Kidney glomerular epithelial cell (primary cell): ENCODE measurements at regions not wholly inside any gene's neighbourhood (a gene's known extent, or its start where the extent isn't known, plus 50 kb on each side); places are given as distances from the start of the nearest gene placed in this dataset.
"Not testable (repeated sequence)": the region's sequence is repeated elsewhere in the genome, so short reads cannot be mapped to it uniquely, and the experiment has no call there.

ENCODE experiments used
- DNase-seq: peaks from one replicate; lab custom pipeline; 2025; lab: John Stamatoyannopoulos, UW

GRCh38 chr13:72657379-72657778 is 70.0 kb downstream of the MZT1 start:
- no peak for DNase-seq

- no peak for DNase-seq
These were observed 71.1 kb downstream of the MZT1 start for GRCh38 chr13:72656357-72656756.

DNA sequence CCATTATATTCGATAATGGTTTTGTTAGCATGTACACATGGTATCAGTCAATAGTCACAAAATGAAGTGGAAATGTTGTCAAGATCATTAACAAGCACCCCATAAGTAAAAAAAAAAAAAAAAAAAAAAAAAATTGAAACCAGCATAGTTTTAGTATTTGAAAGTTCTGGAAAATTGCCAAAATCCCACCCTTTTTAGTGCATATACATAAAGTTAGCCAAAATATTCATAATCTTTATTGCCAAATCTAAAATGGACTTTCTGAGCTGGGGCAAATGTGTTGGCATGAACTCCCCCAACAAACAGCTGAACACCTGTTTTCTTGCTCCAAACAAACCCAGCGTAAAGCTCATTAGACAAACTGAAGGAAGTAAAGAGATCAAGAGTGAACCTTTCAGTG is 73.9 kb downstream of the MZT1 start:
- DNase-seq = no peak

- DNase-seq = no peak
These were observed 74.7 kb downstream of the MZT1 start for GRCh38 chr13:72652681-72653080.

GRCh38 chr13:72651144-72651543 is 76.3 kb downstream of the MZT1 start:
- DNase-seq = no peak

DNA sequence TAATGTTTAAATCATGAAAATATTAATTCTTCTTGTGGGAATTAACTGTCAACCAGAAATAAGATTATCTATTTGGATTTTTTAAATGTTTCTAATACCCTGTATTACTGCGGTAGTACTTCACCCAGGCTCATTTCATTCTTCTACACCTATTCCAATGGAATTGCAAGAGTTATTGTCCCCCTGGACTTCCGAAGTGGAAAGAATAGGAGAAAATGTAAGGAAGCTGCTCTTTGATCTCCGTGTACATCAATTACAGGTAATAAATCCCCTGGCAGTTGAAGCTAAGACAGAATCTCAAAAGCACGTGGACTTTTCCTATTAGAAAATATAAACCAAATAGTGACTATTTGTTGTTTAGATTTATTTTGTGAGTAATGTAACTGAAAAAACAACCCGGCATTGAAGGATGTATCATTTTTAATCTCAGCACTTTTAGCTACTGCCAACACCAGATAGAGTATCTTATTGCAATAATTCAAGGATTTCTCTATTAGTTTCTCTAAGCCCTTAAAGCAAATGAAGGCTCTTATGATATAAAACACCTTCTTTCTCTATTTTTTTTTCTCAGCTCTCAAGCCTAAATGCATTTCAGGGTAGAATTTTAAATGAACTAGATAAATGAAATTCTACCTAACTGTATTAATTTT is 77.3 kb downstream of the MZT1 start:
- DNase-seq = no peak

DNA sequence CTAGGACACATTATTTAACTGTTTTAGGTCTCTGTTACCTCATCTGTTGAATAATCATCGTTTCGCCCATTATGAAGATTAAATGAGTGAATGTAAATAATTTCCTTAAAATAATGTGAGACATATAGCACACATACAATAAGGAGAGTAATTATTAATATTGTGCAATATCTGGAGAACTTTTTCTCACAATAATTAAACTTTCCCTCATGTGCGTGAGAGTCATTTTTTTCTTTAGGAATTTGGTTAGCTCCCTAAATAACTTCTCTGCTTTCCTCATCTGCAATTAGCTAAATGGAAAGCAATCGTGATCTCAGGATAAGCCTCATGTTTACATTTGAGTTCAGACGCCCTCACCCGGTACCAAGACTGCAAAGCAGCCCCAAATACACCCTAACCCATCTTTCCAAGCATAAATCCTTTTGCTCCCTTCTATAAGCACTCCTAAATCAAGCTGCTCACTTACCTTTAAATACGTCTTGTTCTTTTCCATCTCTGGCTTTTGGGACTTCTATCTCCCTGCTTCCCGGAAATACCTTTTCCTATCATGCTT is 78.8 kb downstream of the MZT1 start:
- no peak for DNase-seq

DNA sequence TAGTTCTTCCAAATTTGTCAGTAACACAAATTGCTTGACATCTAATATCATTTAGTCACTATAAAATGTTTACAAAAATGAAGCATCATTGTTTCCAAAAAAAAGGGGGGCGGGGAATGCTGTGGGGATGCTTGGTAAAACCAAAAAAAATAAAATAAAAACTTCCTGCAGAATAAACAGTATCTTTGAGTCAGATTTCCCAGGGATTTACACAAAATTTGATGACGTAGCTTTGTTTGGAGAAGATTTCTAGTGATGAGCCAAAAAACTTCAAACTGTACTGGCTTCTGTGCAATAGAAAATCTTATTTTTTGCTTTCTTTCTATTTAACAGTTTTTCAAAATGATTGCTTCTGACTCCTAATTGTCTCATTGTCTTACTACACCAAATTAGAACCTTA is 80.0 kb downstream of the MZT1 start:
- no peak for DNase-seq

GRCh38 chr13:72645521-72645920 is 81.9 kb downstream of the MZT1 start:
- no peak for DNase-seq

GRCh38 chr13:72643311-72643989 is 84.0 kb downstream of the MZT1 start:
- DNase-seq = peak; percentile 52

DNA sequence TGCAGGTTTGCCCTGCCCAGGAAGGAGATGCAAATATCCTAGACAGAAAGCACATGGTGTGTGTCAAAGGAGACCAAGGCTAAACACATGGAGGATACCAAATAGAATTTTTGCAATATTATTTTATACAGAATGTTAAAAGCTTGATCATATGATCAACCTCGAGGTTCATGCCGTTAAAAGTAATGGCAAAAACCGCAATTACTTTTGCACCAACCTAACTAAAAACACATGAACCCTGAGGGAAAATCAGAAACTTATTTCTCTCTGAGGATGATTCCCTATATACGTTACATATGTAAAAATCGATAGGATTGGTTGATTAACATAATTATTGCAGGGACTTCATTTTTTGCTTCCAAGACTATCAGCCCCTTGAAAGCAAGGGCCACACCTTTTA is 88.1 kb downstream of the MZT1 start:
- no peak for DNase-seq

DNA sequence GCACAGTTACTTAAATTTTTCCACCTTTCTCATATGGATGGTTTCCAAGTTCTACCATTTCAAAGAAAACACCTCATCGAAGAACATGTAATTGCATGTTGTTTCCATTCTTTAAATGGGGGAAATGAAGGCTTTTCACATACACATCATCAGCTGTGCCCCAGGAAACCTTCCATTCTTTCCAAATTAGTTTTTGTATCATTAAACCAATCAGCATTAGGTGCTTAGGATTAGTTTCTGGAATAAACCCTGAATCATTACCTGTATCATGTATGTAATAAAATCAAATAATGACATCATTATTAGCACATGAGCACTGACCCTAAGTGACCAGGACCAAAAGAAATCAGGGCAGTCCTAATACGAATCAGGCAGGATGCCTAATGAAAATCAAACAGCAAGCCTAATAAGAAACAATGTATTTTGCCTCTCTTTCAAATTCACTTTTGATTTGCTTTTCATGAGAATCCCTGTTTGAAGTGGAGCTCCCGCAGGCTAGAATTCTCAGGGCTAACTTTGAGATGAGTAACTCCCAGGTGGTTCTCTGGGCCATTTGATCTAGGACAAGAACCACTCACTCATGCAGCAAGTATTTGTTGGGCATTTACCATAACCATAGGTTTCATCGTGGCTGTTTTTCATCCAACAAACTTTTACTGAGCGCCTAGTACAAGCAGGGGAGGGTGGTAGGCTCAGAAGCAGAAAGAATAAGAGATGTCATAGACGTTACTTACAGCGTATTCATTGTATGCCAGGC is 89.2 kb downstream of the MZT1 start:
- no peak for DNase-seq

DNA sequence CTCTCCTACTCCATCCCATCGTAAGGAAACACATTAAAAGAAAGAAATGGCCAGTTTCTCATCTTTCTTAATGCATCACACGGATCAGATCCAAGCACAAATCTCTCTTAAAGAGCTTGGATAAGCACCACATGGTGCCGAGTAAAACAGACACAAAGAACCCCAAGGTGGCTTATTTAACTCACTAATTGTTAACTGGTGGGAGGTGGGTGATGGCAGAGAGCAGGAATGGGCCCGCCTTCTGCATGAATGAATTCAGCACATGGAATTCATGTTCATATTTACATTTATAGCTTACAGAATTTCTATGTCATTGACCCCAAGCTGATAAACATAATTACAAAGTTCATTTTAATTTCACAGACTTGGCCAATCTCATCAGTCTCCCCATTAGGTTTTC is 89.9 kb downstream of the MZT1 start:
- no peak for DNase-seq

DNA sequence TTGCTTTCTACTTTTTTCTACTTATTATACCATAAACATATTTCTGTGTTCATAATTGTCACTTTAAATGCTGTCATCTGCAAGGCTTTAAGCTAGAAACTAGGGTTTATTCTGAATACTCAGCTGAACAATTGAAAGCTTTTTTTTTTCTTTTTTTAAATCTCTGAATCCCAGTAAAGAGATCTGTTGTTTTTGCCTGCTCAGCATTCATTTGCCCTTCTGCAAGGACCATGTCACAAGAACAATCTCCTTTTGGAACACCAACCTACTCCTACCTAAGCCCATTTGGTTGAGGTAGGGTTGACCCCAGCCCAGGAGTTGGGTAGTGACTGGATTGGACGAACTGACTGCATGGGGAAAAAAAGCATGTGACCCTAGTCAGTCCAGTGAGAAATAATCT is 92.6 kb downstream of the MZT1 start:
- no peak for DNase-seq

DNA sequence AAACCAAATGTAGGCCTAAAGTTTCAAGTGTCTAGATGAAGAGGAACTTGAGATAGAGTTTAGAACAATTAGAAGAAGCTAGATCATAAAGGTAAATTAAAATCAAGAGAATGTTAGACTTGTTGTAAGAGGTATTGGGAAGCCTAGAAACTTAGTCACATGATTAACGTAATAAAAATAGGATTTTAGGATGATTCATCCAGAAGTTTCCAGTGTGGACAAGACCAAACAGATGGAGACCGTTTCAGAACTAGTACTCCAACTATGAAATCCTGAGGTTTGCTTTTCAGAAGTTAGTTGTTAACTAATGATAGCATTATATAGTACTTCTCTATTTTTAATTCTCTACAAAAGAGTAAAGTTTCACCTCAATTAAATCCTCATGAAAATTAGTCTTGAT is 104.9 kb downstream of the MZT1 start:
- DNase-seq = no peak

- no peak for DNase-seq
These were observed 106.6 kb downstream of the MZT1 start for GRCh38 chr13:72620874-72621273.

GRCh38 chr13:72617951-72618350 is 109.5 kb downstream of the MZT1 start:
- no peak for DNase-seq

GRCh38 chr13:72617186-72617585 is 110.2 kb downstream of the MZT1 start:
- no peak for DNase-seq

- not testable (repeated sequence) for DNase-seq
These were observed 117.1 kb downstream of the MZT1 start for GRCh38 chr13:72610251-72610891.

DNA sequence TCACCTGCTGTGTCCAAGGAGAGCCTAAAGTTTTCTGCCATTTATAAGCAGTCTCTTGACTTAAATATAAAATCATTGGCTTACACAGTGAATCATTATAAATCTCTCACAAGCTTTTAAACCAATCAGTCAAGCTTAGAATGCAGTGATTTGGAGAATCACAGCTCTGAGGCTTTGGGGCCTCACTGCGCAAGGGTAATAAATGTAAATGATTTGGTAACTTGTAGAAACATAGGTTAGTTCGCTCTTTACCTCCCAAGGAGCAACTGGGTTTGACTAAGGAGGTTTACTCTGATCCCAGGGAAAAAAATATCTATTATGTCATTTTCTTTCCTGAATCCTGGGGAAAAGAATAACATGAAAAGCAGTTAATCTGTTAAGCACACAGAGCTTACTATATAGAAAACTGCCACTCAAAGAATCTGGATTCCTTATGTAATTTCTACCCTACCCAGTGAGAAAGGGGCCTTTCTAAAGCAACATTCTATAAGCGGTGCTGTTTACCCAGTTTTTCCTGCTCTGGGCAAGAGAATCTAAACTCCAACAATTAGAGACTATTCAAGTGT is 128.2 kb downstream of the MZT1 start:
- no peak for DNase-seq

- DNase-seq = no peak
These were observed 137.2 kb downstream of the MZT1 start for GRCh38 chr13:72590091-72590740.

GRCh38 chr13:72586518-72586917 is 140.9 kb downstream of the MZT1 start:
- no peak for DNase-seq
